HG03457 (cell line): ENCODE measurements at regions not wholly inside any gene's neighbourhood (a gene's known extent, or its start where the extent isn't known, plus 50 kb on each side); places are given as distances from the start of the nearest gene placed in this dataset.
"Not testable (repeated sequence)": the region's sequence is repeated elsewhere in the genome, so short reads cannot be mapped to it uniquely, and the experiment has no call there.

ENCODE experiments used
- ATAC-seq: cut with Tn5 transposase; IDR thresholded peaks from one replicate; pipeline ENCODE4 v1.9.1; 2021; ENCODE audit warnings: moderate number of reproducible peaks; ENCODE audit not compliant: unreplicated experiment

DNA sequence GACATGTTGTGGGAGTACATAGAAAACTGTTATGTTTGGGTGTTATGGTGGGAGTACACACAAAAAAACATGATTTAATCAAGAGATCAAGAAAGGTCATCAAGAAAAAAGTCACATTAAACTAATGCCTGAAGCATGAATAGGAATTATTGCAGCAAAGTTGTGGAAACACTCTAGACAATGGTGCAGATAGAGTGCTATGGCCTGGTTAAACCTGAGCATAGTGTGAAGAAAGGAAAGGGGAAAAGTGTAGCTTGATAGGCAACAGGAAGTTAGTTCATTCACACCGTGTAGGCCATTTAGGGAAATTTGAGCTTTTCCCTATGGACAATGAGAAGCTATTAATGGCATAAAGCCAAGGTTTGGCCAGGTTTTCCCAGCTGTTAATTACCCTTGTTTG, 162.1 kb upstream of the EMCN start:
- no peak for ATAC-seq

DNA sequence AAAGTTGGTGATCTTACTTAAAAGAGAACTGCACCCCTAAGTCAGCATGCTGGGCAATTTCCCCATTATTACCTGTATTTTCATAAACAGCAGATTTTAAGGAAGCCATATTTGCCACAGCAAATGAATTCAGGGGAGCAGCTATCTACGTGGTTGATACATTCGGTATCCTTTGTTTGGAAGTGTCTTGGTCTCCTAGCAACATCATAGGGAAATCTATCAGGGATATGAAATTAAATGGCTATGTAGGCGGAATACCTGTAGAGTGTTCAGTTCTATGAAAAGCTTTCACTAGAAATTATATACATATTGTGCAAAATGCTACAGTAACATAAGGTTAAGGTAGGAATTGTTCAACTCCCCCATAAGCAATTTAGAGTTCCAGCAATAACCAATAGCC, 157.2 kb upstream of the EMCN start:
- ATAC-seq = no peak

DNA sequence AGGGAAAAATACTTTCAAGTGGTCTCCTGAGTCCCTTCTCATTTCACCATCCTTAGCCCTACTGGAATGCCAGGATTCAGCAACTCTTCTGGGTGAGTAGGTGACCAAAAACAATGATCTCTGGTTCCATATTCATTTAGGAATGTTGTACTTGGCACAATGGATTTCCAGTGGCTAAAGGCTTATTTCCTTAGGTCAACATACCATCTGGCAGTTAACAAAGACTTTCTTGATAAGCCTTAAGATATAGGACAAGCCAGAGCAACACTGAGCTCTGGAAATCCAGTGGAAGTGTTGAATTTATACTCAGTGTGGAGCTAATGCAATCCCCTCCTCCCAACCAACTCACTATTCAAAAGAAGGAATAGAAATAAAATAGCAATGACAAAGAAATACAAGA, 139.4 kb upstream of the EMCN start:
- ATAC-seq = no peak

DNA sequence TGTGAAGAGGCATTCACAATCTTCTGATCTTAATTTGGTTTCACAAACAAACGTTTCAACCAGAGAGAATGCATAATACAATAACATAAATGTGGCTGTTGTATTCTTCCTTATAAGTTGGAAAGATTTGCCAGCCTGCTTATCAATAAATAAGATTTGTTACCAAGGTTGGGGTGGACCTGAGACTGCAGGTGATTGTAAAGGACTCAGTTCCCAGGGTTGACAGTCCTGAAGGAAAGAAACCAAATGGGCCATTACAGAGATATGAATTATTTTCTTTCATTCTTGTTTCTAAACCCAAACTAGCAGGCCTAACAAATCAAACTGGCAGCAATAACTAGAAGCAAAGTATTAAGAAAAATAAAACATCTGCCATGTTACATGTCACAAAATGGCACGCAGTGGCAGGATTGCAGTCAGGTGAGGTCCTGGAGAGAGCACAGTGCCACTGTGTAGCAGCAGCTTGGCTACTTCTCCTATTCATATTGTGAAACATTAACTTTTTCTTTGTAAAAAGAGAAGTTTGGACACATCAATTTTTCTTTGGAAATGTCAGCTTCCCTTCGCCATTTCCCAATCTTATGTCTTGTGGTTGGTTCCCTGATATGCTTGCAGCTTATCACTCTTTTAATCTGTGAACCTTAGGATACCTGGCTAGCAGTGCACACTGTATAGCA, 133.8 kb upstream of the EMCN start:
- no peak for ATAC-seq

DNA sequence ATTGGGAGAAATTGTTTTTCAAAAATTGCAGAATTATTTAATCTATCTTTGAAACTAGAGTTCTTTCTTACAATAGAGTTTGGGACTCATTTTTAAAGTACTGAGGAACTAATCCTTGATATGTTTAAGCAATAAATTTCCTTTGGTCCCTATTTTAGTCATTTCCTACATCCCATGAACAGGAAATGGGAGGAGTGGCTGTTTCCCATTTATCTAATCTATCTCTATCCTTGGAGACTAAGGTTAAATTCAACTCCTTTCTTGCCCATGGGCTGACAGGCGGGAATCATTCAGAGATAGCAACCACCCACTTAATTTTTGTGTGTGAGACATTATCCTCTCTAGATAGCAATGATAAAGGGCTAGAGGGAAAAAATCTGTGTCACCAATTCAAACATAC, 131.6 kb upstream of the EMCN start:
- no peak for ATAC-seq

DNA sequence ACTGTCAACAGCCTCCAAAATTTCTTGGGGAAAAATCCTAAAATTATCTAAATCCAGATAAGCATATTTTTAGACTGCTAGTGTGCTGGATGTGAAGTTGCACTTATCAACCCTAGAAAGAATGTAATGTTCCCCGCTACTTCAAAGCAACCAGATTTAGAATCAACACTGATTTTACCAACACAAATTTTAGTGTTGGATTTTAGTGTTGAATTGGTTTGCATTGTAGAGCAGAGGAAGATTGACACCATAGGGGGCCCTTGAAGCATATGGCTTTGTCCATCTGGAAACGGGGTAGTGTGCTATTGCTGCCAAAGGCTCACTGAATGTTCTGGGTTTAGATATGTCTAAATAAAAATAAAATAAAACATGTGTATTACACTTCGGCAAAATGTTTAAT, 126.3 kb upstream of the EMCN start:
- no peak for ATAC-seq

DNA sequence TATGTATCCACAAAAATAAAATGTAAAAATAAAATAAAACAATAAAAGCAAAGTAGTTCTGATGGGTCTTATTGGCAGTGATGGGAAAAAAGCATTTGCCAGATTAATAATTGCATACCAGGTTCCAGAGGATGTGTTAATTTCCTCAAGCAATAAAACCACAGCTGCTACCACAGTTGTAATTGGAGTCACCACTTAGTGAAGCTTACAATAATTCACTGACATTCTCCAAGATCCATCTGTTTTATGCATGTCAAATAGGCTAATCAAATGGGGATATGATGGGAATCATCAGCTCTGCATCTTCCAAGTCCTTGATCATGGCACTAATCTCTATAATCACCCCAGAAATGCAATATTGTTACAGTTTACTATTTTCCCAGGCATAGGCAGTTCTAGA, 123.5 kb upstream of the EMCN start:
- ATAC-seq = no peak

DNA sequence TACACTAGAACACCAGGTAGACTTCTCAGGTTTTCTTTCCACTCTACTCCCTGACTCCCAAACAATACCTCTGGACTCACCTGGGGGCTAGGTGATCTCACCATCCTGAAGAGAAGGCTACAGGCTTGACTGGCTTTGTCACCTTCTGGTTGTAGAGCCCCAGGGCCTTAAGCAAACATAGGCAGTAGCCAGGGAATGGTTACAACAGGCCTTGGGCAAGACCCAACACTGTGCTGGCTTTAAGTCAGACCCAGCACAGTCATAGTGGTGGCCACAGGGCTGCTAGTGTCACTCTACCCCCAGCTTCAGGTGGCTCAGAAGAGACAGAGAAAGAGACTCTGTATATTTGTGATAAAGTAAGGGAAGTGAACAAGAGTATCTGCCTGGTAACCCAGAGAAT, 118.1 kb upstream of the EMCN start:
- no peak for ATAC-seq

DNA sequence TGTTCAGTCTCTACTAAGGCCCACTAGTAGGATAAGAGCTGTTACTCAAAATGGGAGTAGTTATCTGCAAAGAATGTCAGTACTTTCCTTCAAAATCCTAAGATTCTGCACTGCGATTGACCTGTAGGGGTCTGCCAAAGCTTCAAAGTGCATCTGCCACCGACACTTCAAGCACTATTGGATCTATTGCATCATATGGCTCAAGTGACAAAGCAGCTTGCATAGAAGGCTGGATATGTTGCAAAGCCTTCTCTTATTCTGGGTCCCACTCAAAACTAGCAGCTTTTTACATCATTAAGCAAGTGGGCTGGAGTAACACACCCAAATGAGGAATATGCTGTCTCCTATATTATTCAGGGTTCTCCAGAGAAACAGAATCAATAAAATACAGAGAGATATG, 115.4 kb upstream of the EMCN start:
- ATAC-seq = no peak

DNA sequence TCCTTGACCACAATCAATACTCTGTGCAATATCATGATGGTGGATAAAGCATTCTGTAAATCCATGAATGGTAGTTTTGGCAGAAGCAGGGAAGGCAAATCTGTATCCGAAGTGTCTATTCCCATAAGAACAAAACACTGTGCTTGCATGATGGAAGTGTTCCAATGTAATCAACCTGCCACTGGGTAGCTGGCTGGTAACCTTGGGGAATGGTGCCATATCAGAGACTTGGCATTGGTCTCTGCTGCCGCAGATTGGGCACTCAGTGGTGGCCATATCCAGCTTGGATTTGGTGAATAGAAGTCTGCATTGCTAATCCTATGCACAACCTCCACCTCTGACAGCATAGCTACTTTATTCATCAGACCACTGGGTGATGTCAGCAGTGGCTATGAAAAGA, 114.3 kb upstream of the EMCN start:
- ATAC-seq = no peak

DNA sequence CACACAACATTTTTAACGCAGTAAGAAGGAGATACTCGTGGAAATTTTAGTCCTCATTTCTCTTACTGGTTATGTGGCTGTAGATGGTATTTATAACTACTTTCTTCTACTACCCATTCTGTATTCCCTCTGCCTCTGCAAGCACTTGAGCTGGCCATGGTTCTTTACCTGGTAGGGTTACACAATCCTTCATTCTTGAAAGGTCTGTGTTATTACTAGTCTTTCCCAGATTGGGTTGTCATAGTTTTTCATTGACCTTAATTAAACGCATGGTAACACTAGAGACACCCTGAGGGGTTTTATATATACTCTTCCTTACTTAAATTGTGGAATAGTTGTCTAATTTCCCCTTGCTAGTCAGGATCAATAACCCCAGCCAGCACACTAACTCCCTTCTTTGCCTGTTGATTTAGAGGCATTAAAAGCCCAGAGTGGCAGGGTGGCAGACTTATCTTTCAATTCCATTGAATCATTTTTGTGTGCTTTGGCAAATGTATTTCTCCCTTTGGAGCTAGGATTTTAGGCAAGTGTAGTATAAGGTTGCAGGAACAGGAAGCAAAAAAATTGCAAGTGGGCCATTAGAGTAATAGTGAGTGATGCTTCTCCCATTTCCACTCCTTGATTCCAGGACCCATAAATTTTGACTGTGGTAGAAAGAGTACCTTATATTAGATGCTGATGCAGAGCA, 113.6 kb upstream of the EMCN start:
- ATAC-seq = no peak

DNA sequence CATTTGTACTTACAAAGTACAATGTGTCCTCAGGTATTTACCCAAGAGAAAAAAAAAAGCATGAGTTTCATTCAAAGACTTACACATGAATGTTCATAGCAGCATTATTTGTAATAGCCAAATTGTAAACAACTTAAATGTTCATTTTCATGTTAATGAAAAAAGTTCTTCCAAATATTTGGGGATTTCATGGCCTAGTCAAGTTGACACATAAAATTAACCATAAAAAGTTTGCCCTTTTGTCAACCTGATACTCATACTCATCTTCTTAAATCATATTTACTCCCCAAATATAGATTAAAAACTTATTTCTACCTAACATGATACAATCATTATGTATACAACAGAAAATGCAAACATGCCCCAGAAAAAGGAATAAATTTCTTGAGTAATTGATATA, 112.5 kb upstream of the EMCN start:
- no peak for ATAC-seq

DNA sequence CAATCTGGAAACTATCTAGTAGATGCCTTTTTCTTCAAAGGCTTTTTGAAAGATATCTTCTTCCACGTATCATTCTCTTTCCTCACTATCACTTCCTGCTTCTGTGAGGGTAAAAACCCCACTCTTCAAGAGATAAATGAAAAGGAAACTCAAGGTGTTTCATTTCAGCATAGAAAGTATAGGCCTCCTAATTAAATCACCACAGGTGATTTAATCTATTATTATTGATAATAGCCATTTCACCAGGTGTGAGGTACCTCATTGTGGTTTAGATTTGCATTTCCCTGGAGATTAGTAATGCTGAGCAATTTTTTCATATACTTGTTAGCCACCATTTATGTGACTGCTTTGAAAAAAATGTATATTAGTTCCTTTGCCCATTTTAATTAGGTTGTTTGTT, 92.0 kb upstream of the EMCN start:
- no peak for ATAC-seq

DNA sequence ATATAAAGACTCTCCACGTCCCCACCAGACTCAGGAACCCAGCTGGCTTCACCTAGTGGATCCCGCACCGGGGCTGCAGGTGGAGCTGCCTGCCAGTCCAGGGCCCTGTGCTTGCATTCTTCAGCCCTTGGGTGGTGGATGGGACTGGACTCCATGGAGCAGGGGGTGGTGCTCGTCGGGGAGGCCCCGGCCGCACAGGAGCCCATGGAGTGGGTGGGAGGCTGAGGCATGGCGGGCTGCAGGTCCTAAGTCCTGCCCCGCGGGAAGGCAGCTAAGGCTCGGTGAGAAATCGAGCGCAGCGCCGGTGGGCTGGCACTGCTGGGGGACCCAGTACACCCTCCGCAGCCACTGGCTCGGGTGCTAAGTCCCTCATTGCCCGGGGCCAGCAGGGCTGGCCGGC, 90.8 kb upstream of the EMCN start:
- not testable (repeated sequence) for ATAC-seq

DNA sequence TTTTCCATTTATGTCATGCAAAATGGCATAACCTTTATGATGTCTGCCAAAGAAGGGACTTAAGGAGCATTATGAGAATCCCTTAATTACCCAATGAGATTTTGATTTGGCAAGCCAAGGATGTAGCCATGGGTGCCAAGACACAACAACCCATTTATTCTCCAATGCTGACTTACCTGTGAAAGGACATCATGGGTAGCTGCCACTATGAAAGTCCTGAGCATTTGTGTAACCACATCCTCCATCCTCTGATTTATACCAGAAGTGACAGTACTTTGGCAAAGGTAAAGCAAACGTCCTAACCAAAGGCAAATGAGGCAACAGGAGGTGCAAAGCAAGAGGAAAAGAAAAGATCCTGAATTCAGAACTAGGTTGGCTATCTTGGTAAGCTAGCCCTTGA, 87.3 kb upstream of the EMCN start:
- ATAC-seq = no peak

DNA sequence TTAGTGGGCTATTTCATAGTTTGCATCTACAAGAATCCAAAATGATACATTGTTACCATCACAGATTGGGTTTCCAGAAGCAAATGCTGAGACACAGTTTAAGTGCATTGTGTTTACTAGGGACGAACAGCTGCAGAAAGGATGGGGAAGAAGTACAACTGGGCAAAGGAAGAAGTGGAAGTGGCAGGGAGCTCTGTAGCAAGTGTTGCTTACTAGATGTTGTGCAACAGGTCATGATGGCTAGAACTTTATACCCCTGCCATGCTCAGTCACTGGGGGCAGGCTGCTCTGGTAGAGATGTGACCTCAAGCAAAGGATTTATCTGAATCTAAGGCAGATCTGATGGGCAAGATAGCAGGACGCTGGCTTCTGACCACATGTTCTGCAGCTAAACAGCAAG, 76.1 kb upstream of the EMCN start:
- ATAC-seq = no peak

DNA sequence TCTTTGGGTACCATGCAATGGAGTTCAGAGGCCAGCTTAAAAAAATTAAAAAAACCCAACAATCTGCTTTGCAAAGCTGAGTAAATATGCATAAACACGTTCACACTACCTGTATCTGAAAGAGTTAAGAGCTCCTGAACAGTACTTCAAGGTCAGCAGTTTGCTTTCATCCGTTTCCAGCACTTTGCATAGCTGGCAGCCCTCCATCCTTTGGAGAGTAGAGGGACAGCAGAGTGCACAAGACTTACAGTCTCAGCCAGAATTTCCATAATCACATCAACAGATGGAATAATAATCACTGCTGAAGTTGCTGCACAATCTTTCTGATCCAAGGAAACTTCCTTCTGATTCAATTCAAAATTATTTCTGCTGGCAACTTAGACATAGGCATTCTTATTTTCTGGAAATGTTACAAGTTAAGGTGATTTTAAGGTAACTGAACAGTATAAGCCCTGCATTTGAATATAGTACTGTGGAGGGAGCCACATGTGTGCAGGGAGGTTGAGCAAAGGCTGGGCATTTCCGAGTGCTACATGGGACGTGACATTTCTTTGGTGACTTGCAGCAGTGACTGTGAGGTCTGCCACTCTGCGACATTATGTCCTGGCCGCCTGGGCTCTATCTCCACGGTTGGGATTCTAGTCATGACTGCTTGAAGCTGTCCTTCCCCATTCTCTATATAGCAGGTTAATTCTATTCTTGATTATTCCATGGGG, 73.5 kb upstream of the EMCN start:
- ATAC-seq = no peak

DNA sequence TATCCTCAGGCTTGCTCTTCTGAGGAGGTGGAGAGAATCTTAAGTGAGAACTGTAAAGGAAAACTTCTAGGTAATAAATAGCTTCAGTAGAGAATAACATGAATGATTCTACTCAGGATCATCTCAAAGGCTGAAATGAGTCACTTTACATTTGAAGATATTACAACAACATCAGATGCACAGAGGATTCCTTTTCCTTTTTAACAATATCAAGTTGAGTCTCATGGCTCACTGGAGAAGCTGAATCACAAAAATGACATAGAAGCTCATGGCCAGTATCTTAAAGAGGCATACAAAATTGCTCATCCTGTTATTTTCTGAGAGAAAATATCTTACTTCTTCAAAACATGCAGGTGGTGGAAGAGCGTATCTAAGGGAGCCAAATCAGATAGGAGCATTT, 72.5 kb upstream of the EMCN start:
- no peak for ATAC-seq

DNA sequence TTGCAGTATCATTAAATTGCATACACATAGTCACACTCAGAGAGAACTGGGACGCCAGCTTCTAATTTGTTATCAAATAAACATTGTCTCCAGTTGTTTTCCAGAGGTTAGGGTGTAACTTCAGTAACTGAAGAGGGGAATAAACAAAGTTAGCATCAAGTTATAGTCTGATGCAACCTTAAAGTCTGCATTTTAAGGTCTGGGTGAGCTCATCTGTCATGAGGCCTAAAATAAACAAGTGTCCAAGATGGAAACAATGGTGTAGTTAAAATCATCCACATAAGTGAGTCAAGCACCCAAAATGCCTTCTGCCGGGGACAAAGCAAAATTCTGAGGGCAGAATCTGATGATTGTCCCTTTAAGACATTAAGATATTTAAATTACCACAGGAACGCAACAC, 70.3 kb upstream of the EMCN start:
- no peak for ATAC-seq

DNA sequence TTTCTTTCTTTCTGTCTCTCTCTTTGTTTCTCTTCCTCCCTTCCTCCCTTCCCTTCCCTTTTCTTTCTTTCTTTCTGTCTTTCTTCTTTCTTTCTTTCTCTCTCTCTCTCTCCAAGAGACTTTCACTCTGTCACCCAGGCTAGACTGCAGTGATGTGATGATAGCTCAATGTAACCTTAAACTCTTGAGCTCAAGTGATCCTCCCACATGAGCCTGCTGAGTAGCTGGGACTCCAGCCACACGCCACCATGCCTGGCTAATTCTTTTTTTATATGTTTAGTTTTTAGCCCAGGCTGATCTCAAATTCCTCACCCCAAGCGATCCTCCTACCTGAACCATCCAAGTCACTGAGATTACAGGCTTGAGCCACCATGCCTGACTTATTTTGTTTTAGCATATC, 64.3 kb upstream of the EMCN start:
- ATAC-seq = no peak

DNA sequence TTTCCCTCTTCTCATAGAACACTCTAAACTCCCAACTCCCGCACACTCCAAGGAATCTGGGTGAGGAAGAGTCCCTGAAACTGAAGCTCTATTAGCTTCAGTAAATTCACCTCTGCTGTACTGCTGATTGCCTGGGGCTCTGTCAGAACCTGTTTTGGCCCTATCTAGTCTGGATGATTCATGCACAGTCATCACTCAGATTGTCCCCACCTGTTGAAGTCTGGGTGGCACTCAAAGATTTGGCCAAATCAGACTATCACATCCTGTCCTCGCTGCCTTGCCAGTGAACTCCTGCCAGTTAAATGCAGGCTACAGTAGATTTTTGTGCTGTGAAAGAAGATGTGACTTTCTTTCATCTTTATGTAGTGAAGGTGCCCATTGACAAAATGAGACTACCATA, 63.5 kb upstream of the EMCN start:
- ATAC-seq = no peak

DNA sequence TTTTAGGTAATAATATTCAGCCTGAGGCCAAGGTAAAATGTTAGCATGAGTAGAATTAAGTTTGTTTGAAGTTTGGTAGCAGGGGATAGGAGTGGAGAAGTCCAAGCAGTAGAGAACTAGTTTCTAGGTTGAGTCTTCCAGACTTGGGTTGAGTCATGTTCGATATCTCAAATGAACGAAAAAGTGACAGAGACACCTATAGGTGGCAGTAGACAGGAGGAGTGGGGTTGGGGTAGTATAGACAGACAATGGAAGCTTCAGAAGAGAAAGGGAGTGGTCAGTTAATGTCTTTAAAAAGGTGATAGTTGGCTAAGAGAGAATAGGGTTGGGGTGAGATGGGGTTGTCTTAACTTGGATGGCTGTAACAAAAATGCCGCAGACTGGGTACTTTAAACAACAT, 58.7 kb upstream of the EMCN start:
- no peak for ATAC-seq
